ENCODE measurements at regions not wholly inside any gene's neighbourhood (a gene's known extent, or its start where the extent isn't known, plus 50 kb on each side); places are given as distances from the start of the nearest gene placed in this dataset.

DNA sequence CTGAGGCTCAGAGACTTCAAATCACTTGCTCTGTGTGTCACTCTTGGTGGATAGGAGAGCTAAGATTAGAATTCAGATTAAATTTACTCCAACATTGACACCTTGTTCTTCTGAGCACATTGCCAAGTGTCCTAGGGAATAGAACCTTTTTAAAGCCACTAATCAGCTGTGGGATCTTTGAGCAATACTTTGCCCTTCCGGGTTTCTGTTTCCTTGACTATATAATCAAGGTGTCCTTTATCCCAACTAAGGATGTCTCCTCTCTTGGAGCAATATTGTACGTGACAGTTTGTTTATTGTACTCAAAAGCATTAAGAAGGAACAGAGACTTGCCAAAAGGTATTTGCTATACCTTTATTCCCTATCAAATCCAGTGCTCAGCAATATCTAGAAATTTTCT lies 170.9 kb upstream of the CADPS start:
- no peak for DNase-seq (ENCODE audit: low spot score)

DNA sequence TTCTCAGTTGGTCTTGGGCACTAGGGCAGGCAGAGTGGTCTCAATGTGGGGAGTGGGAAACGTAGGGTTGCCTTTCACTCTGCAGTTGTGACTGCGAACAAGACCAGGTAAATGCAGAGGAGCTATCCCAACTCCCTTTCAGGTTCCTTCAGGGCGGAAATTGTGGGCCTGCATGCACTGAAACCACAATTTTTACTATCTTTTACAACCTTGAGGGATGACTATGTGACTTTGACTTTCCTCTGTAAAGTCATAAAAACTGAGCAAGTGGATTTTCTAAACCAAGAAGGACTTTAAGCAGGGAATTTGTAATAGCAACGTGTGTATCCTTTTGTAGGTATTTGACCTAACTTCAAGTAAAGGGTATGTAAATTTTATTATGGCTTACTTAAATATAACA lies 171.4 kb upstream of the CADPS start:
- no peak for DNase-seq (ENCODE audit: low spot score)

DNA sequence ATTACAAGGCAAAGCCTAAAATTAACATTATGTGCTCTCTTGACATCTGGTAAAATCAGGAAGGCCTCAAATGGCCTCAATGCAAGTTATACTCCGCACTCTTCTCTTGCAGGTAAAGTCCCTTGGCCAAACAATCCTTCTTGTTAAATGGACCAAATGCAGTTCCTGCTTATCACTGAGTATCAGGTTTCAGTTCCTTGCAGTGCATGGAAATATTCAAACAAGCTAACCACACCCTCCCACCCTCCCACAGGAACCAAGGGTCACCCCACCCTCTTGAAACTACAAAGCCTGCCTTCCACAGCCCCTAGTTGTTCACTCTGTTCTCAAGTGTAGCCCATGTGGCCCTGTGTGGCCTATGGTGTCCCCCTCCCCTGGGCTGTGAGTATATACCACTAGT lies 171.9 kb upstream of the CADPS start:
- no peak for DNase-seq (ENCODE audit: low spot score)

DNA sequence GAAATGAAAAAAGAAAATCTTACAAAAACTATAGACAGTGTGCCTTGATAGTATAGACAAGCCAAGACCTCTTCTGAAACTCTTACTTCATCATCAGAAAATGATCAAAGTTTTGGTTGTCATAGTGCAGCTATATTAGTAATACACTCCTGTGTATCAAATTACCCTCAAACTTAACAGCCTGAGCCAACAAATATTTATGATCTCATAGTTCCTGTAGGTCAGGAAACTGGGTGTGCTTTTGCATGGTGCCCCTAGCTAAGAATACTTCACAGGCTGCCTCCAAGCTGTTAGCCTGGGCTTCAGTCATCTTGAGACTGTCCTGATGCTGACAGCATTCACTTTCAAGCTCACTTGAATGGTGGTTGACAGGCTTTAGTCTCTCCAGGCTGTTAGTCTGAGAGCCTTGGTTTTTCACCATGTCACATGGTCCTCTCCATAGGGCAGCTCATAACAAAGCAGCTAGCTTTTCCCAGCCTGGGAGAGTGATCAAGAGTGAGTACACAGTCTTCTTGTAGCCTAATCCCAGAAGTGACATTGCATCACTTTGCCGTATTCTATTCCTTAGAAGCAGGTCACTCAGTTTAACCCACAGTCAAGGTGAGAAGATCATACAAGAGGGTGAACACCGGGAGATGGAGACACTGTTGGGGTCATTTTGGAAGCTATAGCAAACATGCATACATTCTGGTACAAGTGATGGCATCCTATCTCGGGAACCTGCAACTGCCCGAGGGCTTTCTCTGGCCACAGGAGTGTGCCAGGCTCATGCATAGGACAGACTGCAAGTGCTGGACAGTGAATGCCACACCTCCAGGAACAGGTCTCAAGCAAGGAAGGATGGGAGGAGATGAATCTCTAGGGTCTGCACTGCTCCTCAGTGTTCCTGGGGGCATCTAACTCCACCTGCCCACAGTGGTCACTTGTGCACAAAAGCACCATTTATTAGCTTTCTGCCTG lies 173.4 kb upstream of the CADPS start:
- DNase-seq (ENCODE audit: low spot score), result no peak

DNA sequence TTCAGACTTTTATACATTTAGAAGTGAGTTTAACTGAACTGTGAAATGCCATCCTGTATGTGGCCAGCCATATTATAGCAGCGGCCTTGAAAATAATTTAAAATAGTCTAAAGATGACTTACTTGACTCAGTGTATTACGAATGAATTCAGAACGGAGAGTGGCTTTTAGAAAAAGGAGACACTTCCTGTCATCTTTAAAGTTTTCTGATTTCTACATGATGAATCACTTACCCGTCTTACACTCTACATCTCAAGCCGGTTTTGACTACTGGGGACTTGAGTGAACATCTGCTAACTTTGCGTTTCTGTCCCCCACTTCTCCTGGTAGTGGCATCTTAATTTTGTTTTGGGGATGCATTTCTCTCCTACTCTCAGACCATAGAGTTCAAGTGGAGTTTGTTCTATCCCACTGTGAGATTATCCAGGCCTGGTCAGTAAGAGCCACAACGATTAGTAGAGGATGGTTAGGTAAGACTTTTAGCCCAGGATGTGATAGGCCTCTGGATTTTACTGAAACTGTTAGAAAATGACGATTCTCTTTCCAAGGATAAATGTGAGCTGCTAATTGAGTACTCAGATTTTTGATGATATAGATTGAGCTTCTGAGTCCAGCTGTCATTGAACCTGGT lies 175.4 kb upstream of the CADPS start:
- DNase-seq (ENCODE audit: low spot score), result no peak

DNA sequence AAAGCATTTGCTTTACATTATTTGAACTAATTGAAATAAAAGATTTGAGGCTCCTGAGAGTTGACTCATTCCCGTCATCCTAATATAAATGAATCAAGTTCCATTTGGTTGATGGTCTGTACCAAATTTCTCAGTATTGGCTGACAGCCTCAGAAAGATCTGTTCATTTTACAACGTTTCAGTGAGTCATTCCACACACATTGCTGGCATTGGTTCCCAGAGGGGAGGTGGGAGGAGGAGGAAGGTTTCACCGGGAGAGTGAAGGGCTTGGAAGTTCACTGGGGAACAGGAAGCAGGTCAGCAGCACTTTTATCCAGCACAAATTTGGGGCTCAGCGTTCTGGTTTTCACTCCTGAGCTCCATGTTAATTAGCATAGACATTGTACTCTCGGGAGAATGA lies 176.7 kb upstream of the CADPS start:
- DNase-seq (ENCODE audit: low spot score), result no peak

DNA sequence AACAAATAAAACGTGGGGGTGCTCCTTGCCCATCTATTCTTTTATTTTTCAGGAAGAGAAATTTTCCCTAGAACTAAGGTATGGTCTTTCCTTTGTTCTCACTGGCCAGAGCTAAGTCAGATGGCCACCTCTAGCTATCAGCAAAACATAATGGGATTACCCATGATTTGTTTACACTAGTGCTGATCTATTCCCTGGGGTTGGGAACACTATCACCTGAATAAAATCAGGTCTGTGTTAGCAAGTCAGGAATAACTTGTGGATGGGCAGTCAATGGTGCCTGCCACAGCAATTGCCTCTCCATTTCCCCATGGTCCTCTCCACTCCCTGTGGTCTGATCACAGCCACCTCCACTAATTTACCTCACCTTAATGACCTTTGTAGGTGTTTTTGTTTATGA lies 181.7 kb upstream of the CADPS start:
- DNase-seq (ENCODE audit: low spot score), result no peak

DNA sequence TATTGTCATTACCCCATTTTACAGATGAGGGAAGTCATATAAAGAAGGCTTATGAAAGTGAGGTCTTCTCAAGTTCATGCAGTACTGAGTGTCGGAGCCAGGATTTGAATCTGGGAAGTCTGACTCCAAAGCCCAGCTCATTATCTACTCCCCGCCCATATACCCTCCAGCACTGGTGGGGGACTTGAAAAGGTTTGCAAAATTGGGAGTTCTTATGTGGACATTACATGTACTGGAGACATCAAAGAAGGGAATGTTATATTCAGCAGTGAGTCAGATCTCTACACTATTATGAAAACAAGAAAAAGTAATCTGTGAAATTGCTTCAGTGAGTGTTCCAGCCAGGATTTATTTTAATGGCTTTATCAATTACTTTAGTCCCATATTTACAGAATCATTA lies 185.2 kb upstream of the CADPS start:
- no peak for DNase-seq (ENCODE audit: low spot score)

DNA sequence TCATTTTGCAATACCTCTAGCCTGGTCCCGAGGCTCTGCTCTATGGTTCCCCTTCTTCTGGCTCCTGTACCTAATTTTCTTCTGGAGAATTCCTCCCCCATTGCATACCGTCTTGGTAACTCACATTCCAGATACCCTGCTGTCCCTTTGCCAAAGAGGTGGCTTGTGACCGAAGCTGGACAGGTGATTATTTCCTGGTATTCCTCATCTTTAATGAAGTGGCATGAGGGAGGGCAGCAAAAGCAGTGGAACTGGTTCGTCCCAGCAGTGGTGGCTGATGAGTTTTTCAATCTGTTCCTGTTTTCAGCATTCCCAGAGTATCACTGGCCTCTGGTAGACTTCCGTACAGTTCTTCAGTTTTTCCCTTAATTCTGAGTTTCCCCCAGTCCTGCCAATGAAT lies 186.2 kb upstream of the CADPS start:
- DNase-seq (ENCODE audit: low spot score), result no peak

DNA sequence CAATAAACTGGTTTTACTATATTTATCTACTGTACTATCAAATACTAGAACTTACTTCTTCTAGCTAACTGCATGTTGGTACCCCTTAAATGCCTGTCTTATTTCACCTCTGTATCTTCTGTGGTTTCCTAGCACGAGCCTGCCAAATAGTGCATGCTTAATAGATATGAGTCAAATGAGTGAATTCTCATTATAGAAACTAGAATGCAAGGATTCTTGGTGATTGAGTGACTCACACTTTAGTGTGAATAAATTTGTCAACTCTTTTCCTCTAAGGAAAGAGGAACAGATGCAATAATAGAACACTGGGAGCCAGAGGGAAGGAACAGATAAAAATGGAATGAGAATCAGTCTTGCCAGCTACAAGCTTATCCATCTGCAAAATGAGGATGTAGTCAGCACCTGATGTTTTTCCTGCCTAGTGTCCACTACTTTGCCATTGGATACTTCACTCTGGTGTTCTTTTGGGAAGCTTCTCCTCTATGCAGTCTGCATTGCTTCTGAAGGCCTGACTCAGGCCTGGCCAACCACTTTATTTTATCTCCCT lies 189.1 kb upstream of the CADPS start:
- DNase-seq (ENCODE audit: low spot score), result no peak

DNA sequence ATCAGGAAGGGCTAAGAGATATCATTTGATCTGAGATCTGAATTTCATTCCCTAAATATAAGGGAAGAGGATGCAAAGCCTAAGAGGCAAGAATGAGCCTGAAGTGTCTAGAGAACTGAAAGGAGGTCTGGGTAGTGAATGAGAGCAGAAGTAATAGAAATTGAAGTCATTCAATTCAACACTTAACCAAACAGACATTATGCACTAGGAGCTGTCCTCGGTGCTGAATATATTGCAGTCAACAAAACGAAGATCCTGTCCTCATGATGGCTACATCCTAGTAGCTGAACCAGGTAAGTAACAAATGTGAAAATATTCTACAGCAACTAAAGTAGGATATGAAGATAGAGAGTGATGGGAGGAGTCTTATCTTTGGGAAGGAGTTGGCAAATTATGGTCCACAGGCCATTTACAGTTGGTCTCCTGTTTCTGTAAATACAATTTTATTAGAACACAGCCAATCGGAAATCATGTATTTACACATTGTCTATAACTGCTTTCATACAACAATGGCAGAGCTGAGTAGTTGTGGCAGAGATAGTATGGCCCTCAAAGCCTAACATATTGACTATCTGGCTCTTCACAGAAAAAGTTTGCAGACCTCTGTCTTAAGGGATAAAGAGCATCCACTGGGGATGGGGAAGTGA lies 192.9 kb upstream of the CADPS start:
- DNase-seq (ENCODE audit: low spot score), result no peak

DNA sequence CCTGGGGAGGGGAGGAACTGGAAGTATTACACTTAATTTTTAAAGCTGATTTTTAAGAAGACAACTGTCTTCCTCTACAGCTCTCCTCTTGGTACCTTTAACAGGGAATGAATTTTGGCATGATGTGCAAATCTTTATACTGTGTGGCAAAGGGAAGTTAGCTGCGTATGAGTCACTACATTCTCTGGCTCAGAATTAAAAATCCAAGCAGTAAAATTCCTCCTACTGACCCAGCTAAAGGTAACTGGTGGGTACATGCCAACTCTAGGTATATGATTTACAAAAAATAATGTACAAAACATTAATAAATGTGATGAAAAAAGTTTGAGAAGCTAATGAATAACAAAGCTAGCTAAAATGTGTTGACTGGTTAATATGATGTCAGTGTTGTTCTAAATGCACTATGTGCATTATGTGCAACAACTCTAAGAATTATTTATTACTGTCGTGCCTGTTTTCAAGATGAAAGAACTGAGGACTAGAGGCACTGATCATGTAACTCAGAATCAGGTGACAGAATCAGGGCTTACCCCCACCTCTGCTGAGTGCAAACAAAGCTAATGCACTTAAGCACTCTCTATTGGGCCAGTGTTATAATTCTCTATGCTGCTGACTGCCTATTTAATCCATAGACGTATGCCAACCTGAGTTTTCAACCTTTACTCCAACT lies 194.7 kb upstream of the CADPS start:
- DNase-seq (ENCODE audit: low spot score), result peak; percentile 48

DNA sequence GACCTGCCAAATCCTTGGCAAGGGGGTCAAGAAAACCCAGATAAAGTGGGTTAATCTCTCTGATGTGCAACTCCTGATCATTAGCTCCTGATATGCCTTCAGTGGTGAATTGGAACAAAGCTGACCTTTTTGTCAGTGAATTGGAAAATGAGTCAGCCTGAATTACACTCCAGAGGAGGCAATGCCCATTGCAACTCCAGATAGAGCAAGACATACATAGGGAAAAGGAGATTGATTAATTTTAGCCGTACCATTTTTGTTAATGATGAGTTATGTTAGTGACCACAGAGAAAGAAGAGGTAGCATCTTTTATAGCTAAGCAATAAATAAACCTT lies 195.2 kb upstream of the CADPS start:
- DNase-seq (ENCODE audit: low spot score), result no peak

DNA sequence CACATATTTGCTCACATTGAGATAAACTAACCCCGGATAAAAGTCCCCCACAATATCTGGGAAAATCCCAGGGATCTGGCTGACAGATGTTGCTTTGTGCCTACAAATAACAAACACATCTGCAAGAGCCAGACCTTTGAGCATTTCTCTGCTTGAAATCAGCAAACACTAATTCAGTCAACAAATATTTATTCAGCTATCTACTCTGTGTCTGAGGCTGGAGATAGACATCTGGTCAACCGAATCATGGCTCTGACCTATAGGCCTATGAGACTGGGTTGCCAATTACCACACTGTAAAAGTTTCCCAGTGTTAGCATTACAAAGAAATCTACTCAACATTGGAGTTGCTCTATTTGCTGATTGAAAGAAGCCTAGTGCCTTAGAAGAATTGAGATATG lies 201.1 kb upstream of the CADPS start:
- no peak for DNase-seq (ENCODE audit: low spot score)

DNA sequence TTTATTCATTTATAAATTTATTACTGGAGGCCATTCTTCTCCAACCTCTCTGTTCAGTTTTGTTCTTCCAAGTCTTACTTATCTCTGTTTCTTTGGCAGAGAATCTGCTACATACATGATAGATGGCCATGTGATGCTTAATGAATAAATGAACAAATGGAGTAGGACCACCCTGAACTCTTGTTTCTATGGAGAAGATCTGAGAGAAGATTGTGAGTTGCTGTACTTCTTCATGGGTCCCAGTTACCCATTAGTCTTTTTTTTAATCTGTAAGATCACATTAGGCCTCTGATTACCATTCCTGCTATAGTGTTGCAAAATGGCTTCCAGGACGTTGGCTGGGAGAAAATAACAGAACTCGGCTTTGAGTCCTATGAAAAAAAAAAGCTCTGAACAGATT lies 191.9 kb upstream of the SYNPR start:
- DNase-seq (ENCODE audit: low spot score), result no peak

DNA sequence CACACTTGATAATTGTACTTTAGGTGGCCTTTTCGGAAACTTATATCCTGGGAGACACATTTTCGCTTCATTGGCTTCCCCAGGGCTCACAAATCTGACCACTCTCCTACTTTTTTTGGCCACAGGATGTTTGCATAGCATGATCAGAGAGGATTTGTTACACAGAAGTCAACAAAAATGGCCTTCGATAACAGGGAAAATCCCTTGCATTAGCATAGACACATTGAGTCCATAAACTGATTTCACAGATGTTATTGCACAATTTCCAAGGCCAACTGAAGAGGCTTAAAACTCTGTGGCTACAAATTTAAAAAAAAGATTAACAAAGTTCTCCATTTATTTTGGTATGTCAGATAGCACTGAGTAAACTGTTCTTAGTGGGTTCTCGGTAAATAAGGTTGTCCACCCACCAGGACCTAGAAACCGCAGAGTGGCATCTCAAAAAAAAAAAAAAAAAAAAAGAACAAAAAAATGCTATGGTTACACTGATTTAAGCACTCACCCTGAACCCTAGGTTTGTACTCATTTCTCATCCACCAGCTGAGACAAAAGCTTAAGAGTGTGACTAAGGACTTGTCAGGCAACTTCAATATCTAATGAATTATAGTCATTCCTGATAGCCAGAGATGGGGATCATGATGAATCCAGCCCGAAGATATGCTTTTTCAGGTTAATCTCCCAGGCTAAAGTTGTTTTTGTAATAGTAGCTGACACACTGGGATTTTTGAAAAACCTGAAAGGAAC lies 188.9 kb upstream of the SYNPR start:
- no peak for DNase-seq (ENCODE audit: low spot score)

DNA sequence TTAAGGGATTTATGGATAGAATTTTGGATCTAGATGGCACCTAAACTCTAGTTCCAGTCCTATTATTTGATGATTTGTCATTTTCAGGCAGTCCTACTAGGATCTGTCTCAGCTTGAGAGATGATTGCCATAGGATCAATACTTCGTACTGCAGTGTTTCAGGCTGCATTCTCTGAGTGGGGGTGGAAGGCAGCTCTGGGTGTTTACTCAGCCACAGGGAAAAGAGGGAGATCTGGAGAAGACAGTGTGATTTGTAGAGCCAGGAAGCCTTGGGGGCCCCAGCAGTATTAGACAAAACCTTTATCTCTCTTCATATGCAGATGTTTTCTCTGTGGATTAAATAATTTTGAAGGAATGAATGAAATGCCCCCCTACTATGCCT lies 188.4 kb upstream of the SYNPR start:
- DNase-seq (ENCODE audit: low spot score), result no peak

DNA sequence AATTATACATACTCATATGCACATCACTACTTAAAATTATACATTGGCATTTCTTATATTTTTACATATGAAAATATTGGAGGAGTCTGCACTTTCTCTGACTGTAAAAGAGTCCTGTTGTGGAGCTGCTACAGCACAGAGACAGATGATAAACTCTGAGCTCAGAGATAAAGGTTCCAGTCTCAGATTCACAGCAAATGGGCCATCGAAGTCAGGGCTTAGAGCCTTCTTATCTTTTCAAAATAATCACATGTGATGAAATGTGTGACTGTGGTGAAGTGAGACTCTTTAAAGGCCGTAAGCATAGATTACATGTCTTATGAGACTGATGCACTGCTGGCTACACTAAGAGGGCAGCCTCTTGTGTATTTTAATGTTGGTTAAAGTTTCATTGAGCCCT lies 187.5 kb upstream of the SYNPR start:
- DNase-seq (ENCODE audit: low spot score), result no peak

DNA sequence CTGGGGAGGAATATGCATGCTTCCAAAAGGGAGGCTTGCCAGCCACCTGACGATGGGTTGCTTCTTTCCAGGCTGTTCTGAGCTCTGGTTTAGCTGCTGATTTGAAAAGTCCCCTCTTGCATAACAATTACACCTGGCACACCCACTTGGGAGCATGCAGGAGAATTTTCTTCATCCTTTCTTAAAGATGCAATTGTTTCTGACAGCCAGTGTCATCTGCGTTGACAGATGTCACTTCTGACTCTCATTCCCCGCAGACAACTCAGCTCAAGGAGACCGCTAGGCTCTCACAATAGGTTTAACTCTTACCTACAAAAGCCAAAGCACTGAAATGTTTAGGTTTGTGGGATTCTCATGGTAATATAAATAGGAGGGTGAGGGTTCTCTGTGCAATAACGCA lies 185.6 kb upstream of the SYNPR start:
- DNase-seq (ENCODE audit: low spot score), result no peak

DNA sequence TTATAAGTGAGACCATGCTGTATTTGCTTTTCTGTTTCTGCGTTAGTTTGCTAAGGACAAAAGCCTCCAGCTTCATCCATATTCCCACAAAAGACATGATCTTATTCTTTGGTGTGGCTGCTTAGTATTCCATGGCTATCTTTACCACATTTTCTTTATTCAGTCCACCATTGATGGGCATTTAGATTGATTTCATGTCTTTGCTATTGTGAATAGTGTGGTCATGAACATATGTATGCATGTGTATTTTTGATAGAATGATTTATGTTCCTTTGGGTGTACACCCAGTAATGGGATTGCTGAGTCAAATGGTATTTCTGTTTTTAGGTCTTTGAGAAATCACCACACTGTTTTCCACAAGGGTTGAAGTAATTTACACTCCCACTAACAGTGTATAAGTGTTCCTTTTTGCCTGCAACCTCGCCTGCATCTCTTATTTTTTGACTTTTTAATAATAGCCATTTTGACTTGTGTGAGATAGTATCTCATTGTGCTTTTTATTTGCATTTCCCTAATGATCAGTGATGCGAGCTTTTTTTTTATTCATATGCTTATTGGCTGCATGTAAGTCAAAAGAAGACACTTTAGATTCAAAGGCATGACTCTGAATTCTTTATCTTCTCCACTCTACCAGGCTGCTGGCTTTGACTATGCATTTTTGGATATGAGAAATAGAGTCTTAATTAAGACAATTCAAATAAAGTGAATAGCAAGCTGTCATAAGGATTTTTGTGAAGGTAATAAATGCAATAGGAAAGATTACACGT lies 183.3 kb upstream of the SYNPR start:
- DNase-seq (ENCODE audit: low spot score), result no peak

All from D341Med (cell line).